ENCODE measurements at regions not wholly inside any gene's neighbourhood (a gene's known extent, or its start where the extent isn't known, plus 50 kb on each side); places are given as distances from the start of the nearest gene placed in this dataset.

DNA sequence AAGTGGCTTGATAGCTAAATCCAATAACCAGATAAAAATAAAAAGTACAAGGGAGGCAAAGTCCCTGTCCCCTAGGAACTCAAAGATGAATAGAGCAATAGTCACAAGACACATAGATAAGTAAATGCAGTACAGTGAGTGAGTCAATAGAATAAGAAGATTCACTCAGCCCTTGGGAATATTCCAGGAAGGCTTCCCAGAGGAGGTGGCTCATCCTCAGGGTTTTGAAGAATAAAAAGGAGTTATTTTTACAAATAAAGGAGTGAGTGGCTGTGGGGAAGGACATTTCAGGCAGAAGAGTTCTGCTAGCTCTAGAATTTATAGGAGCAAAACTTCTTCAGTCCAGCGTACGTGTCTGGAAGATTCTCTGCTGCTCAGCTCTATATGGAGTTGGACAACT, 177.4 kb upstream of the SDK2 start:
- TF ChIP-seq, protein P1, sequence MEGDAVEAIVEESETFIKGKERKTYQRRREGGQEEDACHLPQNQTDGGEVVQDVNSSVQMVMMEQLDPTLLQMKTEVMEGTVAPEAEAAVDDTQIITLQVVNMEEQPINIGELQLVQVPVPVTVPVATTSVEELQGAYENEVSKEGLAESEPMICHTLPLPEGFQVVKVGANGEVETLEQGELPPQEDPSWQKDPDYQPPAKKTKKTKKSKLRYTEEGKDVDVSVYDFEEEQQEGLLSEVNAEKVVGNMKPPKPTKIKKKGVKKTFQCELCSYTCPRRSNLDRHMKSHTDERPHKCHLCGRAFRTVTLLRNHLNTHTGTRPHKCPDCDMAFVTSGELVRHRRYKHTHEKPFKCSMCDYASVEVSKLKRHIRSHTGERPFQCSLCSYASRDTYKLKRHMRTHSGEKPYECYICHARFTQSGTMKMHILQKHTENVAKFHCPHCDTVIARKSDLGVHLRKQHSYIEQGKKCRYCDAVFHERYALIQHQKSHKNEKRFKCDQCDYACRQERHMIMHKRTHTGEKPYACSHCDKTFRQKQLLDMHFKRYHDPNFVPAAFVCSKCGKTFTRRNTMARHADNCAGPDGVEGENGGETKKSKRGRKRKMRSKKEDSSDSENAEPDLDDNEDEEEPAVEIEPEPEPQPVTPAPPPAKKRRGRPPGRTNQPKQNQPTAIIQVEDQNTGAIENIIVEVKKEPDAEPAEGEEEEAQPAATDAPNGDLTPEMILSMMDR (IDR thresholded peaks at IDR 0.05) = no peak
- TF ChIP-seq POLR2A (IDR thresholded peaks at IDR 0.05) = no peak

Measured in right lobe of liver (tissue), 4 donors.